Bone marrow (tissue), 2 donors: ENCODE measurements at regions not wholly inside any gene's neighbourhood (a gene's known extent, or its start where the extent isn't known, plus 50 kb on each side); places are given as distances from the start of the nearest gene placed in this dataset.
"Not testable (repeated sequence)": the region's sequence is repeated elsewhere in the genome, so short reads cannot be mapped to it uniquely, and the experiment has no call there.

Source experiments
- DNase-seq, 2 donors: peaks; one replicate each; lab custom pipeline; 2025; lab: John Stamatoyannopoulos, UW

GRCh38 chr15:69679623-69680228, 227.1 kb downstream of the RPLP1 start:
- no peak for DNase-seq

- DNase-seq: not testable (repeated sequence)
These were observed 232.2 kb downstream of the RPLP1 start for GRCh38 chr15:69684823-69685222.

GRCh38 chr15:69685512-69686452, 233.2 kb downstream of the RPLP1 start:
- no peak for DNase-seq

GRCh38 chr15:69686626-69687025, 234.0 kb downstream of the RPLP1 start:
- DNase-seq: no peak

GRCh38 chr15:69689133-69689532, 236.5 kb downstream of the RPLP1 start:
- no peak for DNase-seq

DNA sequence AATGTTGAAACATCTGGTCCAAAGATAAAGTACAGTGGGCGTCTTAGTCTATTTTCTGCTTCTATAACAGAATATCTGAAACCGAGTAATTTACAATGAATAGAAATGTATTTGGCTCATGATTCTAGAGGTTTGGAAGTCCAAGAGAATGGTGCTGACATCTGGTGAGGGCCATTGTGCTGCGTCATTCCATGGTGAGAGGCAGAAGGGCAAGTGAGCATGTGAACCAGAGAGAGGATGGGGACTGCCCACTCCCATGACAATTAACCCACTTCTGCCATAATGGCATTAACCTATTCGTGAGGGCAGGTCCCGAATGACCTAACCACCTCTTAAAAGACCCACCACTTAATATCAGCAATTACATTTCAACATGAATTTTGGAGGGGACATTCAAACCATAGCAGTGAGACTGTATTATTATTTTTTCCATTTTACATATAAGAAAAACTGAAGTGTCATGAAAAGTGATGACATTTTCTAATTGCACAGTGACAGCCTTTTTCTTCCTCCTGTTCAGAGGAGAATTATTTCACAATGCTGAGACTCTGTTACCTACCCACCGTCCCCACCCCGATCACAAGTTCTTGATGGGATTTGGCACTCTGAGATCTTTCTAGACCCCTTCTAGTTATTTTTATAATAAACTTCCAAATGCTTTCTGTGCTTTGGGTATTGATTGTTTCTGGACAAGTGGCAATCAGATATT, 238.8 kb downstream of the RPLP1 start:
- no peak for DNase-seq

DNA sequence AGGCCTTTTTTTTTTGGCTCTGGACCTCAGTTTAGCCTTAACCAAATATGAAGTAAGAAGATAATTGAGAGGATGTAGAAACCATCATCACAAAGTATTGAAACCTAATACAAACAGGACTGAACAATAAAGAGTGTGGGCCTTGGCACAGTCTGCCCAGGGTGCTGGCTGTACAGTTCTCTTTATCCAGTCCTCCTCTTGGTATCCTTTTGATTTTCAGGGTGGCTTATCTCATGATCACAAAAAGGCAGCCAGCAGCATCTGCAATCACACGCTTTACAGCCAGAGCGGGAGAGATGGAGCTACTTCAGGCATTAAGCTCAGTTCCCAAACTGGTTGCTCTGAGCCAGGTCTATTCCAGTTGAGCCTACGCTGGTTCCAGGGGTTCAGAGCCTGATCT, 239.7 kb downstream of the RPLP1 start:
- DNase-seq: no peak

GRCh38 chr15:69693059-69693458, 240.4 kb downstream of the RPLP1 start:
- no peak for DNase-seq

GRCh38 chr15:69696946-69697345, 244.3 kb downstream of the RPLP1 start:
- no peak for DNase-seq

DNA sequence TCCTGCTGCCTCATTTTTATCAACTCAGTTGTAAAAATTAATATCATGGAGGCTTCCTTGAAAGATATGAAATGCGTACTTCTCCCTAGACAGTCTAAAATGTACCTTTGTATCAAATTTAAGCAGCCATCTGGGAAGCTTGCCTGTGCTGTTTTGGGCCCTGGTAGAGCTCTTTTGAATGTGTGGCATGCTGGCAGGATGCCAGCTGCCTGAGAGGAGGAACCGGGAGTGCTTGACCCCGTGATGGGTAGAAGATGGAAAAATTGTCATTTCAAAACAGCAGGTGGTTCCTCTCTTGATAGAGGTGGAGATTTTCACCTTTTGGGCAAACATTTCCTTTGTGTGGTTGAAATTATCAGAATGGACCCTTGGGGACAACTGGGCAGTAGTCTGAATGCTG, 245.3 kb downstream of the RPLP1 start:
- DNase-seq: no peak

DNA sequence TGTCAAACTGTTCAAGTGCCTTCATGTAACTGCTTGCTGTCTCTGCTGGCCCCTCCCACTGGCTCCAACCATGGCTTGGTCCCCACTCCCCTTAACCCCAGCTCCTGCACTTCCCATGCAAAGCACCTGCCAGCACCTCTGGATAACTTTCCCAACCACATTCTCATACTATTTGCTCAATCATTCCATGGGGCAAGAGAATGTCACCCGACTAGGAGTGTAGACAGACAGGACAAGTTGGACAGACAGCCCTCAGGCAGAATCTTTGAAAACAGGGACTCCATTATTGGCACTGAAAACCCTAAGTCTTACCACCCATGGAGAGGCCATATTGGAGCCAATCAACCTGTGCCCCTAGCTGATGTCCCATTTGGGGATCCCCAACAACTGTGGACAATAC, 246.5 kb downstream of the RPLP1 start:
- DNase-seq: no peak

- DNase-seq: no peak
These were observed 247.8 kb downstream of the RPLP1 start for GRCh38 chr15:69700380-69700779.

DNA sequence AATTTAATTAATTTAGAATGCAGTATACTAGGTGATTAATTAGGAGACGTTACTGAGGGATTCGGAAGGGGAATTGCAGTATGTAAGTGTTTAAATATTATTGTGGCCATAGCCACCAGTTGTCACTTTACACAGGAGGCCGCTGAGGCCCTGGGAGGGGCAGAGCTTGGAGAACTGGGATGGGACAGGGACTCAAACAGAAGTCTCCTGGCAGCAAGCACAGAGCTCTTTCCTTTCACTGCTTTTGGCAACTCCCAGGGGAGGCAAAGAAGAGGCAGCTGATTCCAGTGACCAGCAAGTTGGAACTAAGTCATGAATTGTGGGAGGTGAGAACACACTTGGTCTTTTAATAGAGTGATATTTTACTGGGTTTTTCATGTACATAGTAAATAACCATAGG, 248.6 kb downstream of the RPLP1 start:
- DNase-seq: no peak

- DNase-seq: no peak
These were observed 251.0 kb downstream of the RPLP1 start for GRCh38 chr15:69703532-69704187.

GRCh38 chr15:69704229-69704628, 251.6 kb downstream of the RPLP1 start:
- no peak for DNase-seq

DNA sequence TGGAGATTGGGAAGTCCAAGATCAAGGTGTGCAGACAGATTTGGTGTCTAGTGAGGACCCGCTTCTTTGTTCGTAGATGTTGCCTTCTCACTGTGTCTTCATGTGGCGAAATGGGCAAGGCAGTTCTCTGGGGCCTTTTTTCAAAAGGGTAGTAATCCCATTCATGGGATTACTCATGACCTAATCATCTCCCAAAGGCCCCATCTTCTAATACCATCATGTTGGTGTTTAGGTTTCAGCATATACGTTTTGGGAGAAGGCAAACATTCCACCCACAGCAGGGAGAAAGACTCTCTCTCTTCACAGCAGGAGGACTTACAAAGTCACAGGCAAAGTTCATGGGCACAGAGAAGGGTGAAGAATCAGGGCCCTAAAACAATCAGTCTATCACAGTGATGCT, 252.1 kb downstream of the RPLP1 start:
- no peak for DNase-seq

DNA sequence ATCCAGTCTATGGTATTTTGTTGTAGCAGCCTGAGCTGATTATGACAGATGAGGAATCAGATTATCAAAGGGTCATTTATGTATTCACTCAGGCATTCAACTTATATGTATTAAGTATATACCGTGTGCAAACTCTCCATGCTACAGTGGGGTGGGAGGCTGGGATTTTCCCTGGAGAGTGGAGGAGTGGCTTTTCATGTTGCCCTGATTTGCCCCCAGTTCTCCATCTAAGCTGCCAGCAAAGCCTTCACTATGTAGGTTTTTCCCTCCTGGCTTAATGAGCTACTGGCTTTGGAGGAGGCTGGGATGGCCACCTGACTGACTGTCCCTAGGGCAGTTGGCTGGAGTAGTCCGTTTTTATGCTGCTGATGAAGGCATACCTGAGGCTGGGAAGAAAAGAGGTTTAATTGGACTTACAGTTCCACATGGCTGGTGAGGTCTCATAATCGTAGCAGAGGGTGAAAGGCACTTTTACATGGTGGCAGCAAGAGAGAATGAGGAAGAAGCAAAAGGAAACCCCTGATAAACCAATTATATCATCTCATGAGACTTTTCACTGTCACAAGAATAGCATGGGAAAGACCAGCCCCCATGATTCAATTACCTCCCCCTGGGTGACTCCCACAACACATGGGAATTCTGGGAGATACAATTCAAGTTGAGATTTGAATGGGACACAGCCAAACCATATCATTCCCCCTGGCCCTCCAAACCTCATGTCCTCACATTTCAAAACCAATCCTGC, 253.9 kb downstream of the RPLP1 start:
- no peak for DNase-seq

DNA sequence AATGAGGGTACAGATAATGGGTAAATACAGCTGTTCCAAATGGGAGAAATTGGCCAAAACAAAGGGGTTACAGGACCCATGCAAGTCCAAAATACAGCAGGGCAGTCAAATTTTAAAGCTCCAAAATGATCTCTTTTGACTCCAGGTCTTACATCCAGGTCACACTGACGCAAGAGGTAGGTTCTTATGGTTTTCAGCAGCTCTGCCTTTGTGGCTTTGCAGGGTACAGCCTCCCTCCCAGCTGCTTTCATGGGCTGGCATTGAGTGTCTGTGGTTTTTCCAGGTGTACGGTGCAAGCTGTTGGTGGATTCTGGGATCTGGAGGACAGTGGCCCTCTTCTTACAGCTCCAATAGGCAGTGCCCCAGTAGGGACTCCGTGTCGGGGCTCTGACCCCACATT, 254.6 kb downstream of the RPLP1 start:
- not testable (repeated sequence) for DNase-seq

- not testable (repeated sequence) for DNase-seq
These were observed 256.0 kb downstream of the RPLP1 start for GRCh38 chr15:69708436-69709122.

DNA sequence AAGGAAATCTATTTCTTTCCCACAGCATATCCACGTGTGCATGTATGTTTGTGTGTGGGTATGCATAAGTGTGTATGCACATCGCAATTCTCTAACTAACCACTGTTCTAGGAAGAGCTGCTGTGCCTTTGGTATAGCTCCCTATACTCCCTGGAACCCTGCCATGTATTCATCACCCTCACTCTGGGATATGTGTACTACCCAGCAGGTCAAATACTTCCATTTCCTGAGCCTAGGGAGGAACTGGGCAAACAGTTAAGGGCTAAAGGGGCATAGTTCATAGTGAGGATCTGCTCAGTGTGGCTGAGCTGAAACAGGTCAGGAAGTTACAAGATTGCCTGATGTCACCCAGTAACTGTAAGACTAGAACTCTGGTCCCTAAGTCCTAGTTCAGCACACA, 260.4 kb downstream of the RPLP1 start:
- no peak for DNase-seq
